ENCODE measurements at regions not wholly inside any gene's neighbourhood (a gene's known extent, or its start where the extent isn't known, plus 50 kb on each side); places are given as distances from the start of the nearest gene placed in this dataset.
A peak's percentile ranks its signal among the peaks of the same experiment; 100 is the strongest.

DNA sequence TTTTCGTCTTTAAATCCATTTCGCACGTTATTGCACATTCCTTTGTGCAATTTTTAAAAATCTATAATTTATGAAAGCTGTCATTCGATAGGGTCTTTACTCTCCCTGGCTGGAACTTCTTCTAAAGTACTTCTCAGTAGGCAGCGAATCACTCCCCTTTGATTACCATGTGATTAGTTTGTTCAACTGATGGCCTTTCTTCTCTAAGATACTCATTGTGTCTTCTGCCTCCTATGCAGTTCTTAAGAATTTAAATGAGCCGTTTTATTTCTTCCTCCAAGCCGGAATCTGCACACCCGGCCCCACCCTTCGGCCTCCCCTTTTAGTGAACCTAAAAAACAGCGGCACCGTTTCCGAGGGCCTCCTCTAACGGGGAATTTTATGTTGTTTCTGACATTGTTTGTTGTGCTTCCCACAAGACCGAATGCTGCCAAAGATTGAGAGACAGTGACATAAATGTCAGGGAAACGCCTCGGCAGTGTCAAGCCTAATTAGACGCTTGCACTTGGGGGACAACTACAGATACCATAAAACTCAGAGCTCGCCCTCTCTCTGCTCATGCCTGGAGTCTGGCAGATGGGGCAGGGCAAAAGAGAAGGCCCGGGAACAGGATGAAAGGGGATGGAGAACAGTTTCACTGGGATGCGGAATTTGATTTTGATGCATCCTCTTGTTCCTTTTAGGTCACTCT, 255.3 kb downstream of the BCL11A start:
- H3K4me3 Mint-ChIP-seq, result no peak overlapping the region
- H3K27me3 Mint-ChIP-seq, result no peaks in the 10 kb centered on the region
- H3K4me3 ChIP-seq (ENCODE audit: low read depth, low read length), result no peak overlapping the region
- H3K36me3 ChIP-seq (ENCODE audit: control insufficient read depth, insufficient read depth, low read length), result no peaks in the 10 kb centered on the region
- H3K27ac Mint-ChIP-seq, result no peak overlapping the region
- H3K4me1 Mint-ChIP-seq, result no peaks in the 10 kb centered on the region
- ATAC-seq (ENCODE audit: low read depth in 2 of 2) (no peak), DNase-seq (no peak)
- H3K36me3 Mint-ChIP-seq, result no peaks in the 10 kb centered on the region
- H3K9me3 ChIP-seq (ENCODE audit: control insufficient read depth in 2 of 2, low read length in 2 of 2), result no peaks in the 10 kb centered on the region
- peaks cover 0 to 4% (median 0%) of the 10 kb centered on the region in 7 donors for H3K9me3 Mint-ChIP-seq
- H3K4me1 ChIP-seq (ENCODE audit: control insufficient read depth, insufficient read depth, low read length, poor library complexity, severe bottlenecking), result no peaks in the 10 kb centered on the region
- H3K27ac ChIP-seq (ENCODE audit: insufficient read depth, low read length, poor library complexity, severe bottlenecking), result no peak overlapping the region
- no peaks in the 10 kb centered on the region for H3K27me3 ChIP-seq (ENCODE audit: control insufficient read depth, insufficient read depth, low read length)

DNA sequence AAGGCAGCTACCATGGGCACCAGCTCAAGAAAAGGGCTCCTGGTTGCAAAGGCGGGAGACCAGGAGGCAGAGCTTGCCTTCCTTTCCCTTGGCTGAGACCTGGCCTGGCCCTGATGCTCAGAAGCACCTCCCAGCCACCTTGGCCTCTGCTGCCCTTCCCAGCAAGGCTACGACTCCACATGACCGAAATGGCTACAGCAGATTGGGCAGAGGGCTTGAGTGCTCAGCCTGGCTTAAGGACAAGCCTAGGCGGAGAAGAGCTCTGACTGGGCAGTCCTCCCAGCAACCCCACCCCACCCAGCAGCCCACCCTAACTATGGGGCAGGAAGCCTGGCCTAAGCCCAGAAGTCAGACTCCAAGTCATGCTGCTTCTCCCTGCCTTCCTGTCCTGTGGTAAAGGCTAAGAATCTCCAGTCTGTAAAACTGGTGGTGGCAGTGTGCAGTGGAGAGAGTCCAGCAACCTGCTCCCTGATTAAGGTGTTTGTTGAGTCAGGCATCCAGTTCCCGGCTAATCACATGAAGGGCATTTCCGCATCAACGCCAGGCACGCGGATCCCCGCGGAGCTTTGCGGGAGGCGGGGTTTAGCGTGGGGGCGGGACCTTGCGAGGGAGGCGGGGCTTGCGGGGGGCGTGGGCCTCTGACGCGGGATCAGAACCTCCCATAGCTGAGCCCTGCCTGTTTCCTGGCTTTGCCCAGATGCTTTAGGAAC, 256.0 kb downstream of the BCL11A start:
- H3K9me3 Mint-ChIP-seq, result peaks cover 0 to 4% (median 0%) of the 10 kb centered on the region in 7 donors

DNA sequence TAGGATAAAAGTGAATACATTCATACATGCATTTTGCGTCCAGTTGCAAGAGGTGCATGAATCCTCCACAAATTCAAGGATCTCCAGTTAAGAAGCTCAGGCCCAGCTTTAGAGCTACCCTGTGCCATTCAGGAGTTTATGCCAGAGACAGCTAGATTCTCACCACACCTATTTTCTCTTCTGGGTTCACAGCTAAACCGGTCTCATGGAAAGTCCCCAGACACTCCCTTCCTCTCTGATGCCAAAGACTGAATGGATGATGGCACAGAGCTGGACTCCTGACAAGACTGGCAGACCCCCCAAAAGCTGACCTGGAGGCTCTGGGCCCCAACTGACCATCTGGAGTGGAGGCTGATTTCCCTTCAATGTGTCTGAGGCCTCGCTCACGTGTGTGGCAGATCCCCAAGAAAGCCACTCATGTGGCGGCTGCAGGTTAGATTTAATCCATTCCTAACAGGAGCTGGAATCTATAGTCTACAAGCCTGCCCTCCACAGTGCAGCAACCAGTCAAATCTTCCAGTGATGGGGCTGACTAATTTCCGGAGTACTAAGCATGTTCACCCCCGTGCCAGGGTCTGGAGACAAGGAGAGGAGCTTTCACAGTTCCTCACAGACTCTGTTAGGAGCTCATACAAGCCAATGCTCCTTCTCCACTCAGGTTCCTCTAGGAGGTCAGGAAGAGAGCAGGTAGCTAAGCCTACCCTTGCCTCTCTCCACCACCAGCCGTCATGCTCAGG, 257.1 kb downstream of the BCL11A start:
- no peaks in the 10 kb centered on the region for H3K4me1 Mint-ChIP-seq
- no peak overlapping the region for H3K4me3 Mint-ChIP-seq
- H3K4me3 ChIP-seq (ENCODE audit: low read depth, low read length), result no peak overlapping the region
- DNase-seq (no peak), ATAC-seq (ENCODE audit: low read depth in 2 of 2) (no peak)
- no peaks in the 10 kb centered on the region for H3K36me3 Mint-ChIP-seq
- H3K4me1 ChIP-seq (ENCODE audit: control insufficient read depth, insufficient read depth, low read length, poor library complexity, severe bottlenecking), result no peaks in the 10 kb centered on the region
- H3K9me3 ChIP-seq (ENCODE audit: control insufficient read depth in 2 of 2, low read length in 2 of 2), result no peaks in the 10 kb centered on the region
- peaks cover 6% of the 10 kb centered on the region for H3K27me3 Mint-ChIP-seq
- no peaks in the 10 kb centered on the region for H3K36me3 ChIP-seq (ENCODE audit: control insufficient read depth, insufficient read depth, low read length)
- H3K27ac ChIP-seq (ENCODE audit: insufficient read depth, low read length, poor library complexity, severe bottlenecking), result no peak overlapping the region
- H3K9me3 Mint-ChIP-seq, result peaks cover 0 to 4% (median 0%) of the 10 kb centered on the region in 7 donors
- no peaks in the 10 kb centered on the region for H3K27me3 ChIP-seq (ENCODE audit: control insufficient read depth, insufficient read depth, low read length)
- H3K27ac Mint-ChIP-seq, result no peak overlapping the region

More for the DNA sequence above, 256.0 kb downstream of the BCL11A start:
- no peak overlapping the region for H3K4me3 ChIP-seq (ENCODE audit: low read depth, low read length)
- no peak overlapping the region for H3K27ac Mint-ChIP-seq
- H3K27ac ChIP-seq (ENCODE audit: insufficient read depth, low read length, poor library complexity, severe bottlenecking), result no peak overlapping the region
- H3K4me1 ChIP-seq (ENCODE audit: control insufficient read depth, insufficient read depth, low read length, poor library complexity, severe bottlenecking), result no peaks in the 10 kb centered on the region
- no peaks in the 10 kb centered on the region for H3K4me1 Mint-ChIP-seq
- no peaks in the 10 kb centered on the region for H3K36me3 Mint-ChIP-seq
- no peaks in the 10 kb centered on the region for H3K27me3 ChIP-seq (ENCODE audit: control insufficient read depth, insufficient read depth, low read length)
- H3K9me3 ChIP-seq (ENCODE audit: control insufficient read depth in 2 of 2, low read length in 2 of 2), result no peaks in the 10 kb centered on the region
- H3K4me3 Mint-ChIP-seq, result no peak overlapping the region
- ATAC-seq (ENCODE audit: low read depth in 2 of 2) (no peak), DNase-seq (no peak)
- no peaks in the 10 kb centered on the region for H3K36me3 ChIP-seq (ENCODE audit: control insufficient read depth, insufficient read depth, low read length)
- H3K27me3 Mint-ChIP-seq, result peaks cover 4% of the 10 kb centered on the region

DNA sequence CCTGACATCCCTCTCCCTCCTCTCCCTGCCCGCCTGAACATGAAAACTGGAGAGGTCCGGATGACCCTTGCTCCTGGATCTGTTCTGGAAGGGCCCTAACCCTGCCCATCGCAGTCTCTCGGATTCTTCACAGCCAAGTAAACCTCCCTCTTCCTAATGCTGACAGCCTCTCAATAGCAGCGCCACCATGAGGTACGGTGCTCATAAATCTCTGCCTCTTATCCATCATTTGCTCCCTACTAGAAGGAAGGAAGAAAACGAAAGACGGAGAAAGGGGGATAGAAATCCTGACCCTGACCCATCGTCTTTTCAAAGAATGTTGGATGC, 257.9 kb downstream of the BCL11A start:
- H3K4me1 Mint-ChIP-seq, result no peaks in the 10 kb centered on the region
- no peaks in the 10 kb centered on the region for H3K36me3 Mint-ChIP-seq
- no peak for DNase-seq
- peak overlapping the region in 1 of 3 donors; percentile 60 for H3K27ac Mint-ChIP-seq
- Histone ChIP-seq H3K9me3 (ENCODE audit: control insufficient read depth in 2 of 2, low read length in 2 of 2) (no peaks in the 10 kb centered on the region), H3K27me3 (ENCODE audit: control insufficient read depth, insufficient read depth, low read length) (no peaks in the 10 kb centered on the region), H3K4me1 (ENCODE audit: control insufficient read depth, insufficient read depth, low read length, poor library complexity, severe bottlenecking) (no peaks in the 10 kb centered on the region), H3K36me3 (ENCODE audit: control insufficient read depth, insufficient read depth, low read length) (no peaks in the 10 kb centered on the region), H3K4me3 (ENCODE audit: low read depth, low read length) (no peak overlapping the region), H3K27ac (ENCODE audit: insufficient read depth, low read length, poor library complexity, severe bottlenecking) (no peak overlapping the region)
- no peak for ATAC-seq (ENCODE audit: low read depth in 2 of 2)
- no peak overlapping the region for H3K4me3 Mint-ChIP-seq
- H3K9me3 Mint-ChIP-seq, result peaks cover 0 to 4% (median 0%) of the 10 kb centered on the region in 7 donors
- H3K27me3 Mint-ChIP-seq, result peaks cover 6% of the 10 kb centered on the region

DNA sequence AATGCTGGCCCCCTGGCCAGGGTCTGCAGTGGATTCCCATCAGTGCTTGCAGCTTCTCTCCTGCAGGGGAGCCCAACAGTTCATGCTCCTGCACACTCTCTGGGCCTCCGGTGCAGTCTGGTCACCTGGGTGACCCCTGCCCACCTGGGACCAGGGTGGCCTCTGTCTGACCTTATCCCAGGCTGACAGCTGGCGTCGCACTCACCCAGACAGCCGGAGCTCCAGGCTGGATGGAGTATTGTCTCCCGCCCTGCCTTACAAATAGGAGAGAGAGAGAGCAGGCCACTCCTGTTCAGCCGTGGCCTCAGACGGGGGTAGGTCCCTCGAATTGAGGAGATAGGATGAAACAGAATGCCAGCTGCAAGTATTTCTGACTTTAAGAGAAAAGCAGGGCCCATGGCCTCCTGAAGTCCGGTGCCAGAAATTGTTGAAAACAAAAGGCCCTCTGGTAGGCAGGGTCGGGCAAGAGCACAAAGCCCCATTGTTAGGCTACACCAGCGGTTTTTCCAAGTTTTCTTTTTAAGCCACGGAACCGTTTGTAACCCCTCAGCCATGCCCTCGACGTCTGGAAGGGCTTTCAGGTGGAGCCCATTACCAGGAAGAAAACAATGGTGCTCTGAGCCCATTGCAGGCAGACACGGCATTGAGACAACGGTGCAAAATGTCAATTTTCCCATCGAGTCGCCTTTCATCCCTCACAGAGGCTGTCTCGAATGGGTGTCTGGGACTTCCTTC, 258.4 kb downstream of the BCL11A start:
- H3K4me1 Mint-ChIP-seq, result no peaks in the 10 kb centered on the region
- no peak overlapping the region for H3K4me3 Mint-ChIP-seq
- no peaks in the 10 kb centered on the region for H3K27me3 ChIP-seq (ENCODE audit: control insufficient read depth, insufficient read depth, low read length)
- H3K27me3 Mint-ChIP-seq, result peaks cover 6% of the 10 kb centered on the region
- H3K27ac ChIP-seq (ENCODE audit: insufficient read depth, low read length, poor library complexity, severe bottlenecking), result no peak overlapping the region
- DNase-seq (no peak), ATAC-seq (ENCODE audit: low read depth in 2 of 2) (no peak)
- no peaks in the 10 kb centered on the region for H3K36me3 Mint-ChIP-seq
- H3K36me3 ChIP-seq (ENCODE audit: control insufficient read depth, insufficient read depth, low read length), result no peaks in the 10 kb centered on the region
- H3K4me1 ChIP-seq (ENCODE audit: control insufficient read depth, insufficient read depth, low read length, poor library complexity, severe bottlenecking), result no peaks in the 10 kb centered on the region
- peak overlapping the region in 1 of 3 donors; percentile 60 for H3K27ac Mint-ChIP-seq
- no peak overlapping the region for H3K4me3 ChIP-seq (ENCODE audit: low read depth, low read length)
- H3K9me3 ChIP-seq (ENCODE audit: control insufficient read depth in 2 of 2, low read length in 2 of 2), result no peaks in the 10 kb centered on the region
- H3K9me3 Mint-ChIP-seq, result peaks cover 0 to 4% (median 0%) of the 10 kb centered on the region in 7 donors

DNA sequence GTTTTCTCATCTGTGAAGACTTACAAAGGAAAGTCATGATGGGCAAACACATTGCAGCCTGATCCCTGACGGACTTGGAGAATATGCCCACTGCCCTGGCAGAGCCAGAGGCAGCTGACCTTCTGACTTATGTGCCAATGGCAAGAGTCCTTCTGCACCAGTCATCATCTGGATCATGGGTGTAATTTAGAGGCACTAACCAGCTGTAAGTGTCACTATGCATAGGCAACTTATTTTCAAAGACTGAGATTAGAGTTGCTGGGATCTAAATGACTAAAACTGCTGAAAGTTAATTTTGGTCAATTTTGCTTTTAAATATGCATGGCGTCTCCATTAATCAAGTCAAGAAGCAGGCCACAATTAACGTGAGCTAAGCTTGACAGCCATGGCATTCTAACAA, 261.2 kb downstream of the BCL11A start:
- H3K4me1 ChIP-seq (ENCODE audit: control insufficient read depth, insufficient read depth, low read length, poor library complexity, severe bottlenecking), result no peaks in the 10 kb centered on the region
- H3K9me3 ChIP-seq (ENCODE audit: control insufficient read depth in 2 of 2, low read length in 2 of 2), result no peaks in the 10 kb centered on the region
- ATAC-seq (ENCODE audit: low read depth in 2 of 2) (no peak), DNase-seq (no peak)
- H3K9me3 Mint-ChIP-seq, result peaks cover 0 to 3% (median 0%) of the 10 kb centered on the region in 7 donors
- no peak overlapping the region for H3K27ac Mint-ChIP-seq
- H3K27me3 Mint-ChIP-seq, result peaks cover 11% of the 10 kb centered on the region
- H3K27me3 ChIP-seq (ENCODE audit: control insufficient read depth, insufficient read depth, low read length), result no peaks in the 10 kb centered on the region
- H3K36me3 Mint-ChIP-seq, result no peaks in the 10 kb centered on the region
- no peaks in the 10 kb centered on the region for H3K36me3 ChIP-seq (ENCODE audit: control insufficient read depth, insufficient read depth, low read length)
- H3K4me3 Mint-ChIP-seq, result no peak overlapping the region
- H3K4me1 Mint-ChIP-seq, result no peaks in the 10 kb centered on the region
- H3K27ac ChIP-seq (ENCODE audit: insufficient read depth, low read length, poor library complexity, severe bottlenecking), result no peak overlapping the region
- no peak overlapping the region for H3K4me3 ChIP-seq (ENCODE audit: low read depth, low read length)

DNA sequence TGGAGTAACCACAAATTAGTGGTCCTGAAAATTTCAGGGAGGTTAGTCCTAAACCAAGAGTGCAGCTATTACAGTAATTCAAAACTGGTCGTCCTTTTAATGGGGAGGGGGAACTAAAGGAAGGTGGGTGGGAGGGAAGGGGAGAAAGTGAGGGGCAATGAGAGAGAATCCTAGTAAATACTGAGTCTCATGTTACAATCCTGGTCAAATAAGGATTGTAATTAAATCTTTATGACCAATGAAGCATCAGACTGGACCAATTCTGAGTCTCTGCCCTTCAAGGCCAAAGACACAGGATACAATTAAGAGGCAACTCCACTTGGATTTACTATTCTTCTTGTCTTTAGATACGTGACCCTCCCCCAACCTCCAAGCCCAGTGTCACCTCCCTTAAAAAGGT, 262.9 kb downstream of the BCL11A start:
- no peak for DNase-seq
- no peaks in the 10 kb centered on the region for H3K4me1 Mint-ChIP-seq
- no peak for ATAC-seq (ENCODE audit: low read depth in 2 of 2)
- no peaks in the 10 kb centered on the region for H3K4me1 ChIP-seq (ENCODE audit: control insufficient read depth, insufficient read depth, low read length, poor library complexity, severe bottlenecking)
- no peaks in the 10 kb centered on the region for H3K36me3 Mint-ChIP-seq
- H3K4me3 Mint-ChIP-seq, result no peak overlapping the region
- no peak overlapping the region for H3K4me3 ChIP-seq (ENCODE audit: low read depth, low read length)
- H3K9me3 Mint-ChIP-seq, result peaks cover 0 to 3% (median 0%) of the 10 kb centered on the region in 7 donors
- H3K27ac ChIP-seq (ENCODE audit: insufficient read depth, low read length, poor library complexity, severe bottlenecking), result no peak overlapping the region
- H3K27me3 ChIP-seq (ENCODE audit: control insufficient read depth, insufficient read depth, low read length), result no peaks in the 10 kb centered on the region
- peaks cover 11% of the 10 kb centered on the region for H3K27me3 Mint-ChIP-seq
- H3K9me3 ChIP-seq (ENCODE audit: control insufficient read depth in 2 of 2, low read length in 2 of 2), result no peaks in the 10 kb centered on the region
- no peaks in the 10 kb centered on the region for H3K36me3 ChIP-seq (ENCODE audit: control insufficient read depth, insufficient read depth, low read length)
- H3K27ac Mint-ChIP-seq, result no peak overlapping the region

All from CD4-positive, CD25-positive, alpha-beta regulatory T cell (primary cell).